Lower leg skin (tissue), 3 donors: ENCODE measurements at regions not wholly inside any gene's neighbourhood (a gene's known extent, or its start where the extent isn't known, plus 50 kb on each side); places are given as distances from the start of the nearest gene placed in this dataset.

Experiments
- CTCF ChIP-seq, 3 donors: fragments of 450-650 bp; IDR thresholded peaks; one replicate each; pipeline ENCODE4 v1.5.1; 2016; ENCODE audit warnings: antibody characterized with exemption in 3 of 3, mild to moderate bottlenecking in 3 of 3, moderate library complexity in 2 of 3
- POLR2A ChIP-seq, 2 donors: fragments of 450-650 bp; IDR thresholded peaks; one replicate each; pipeline ENCODE4 v1.6.1; 2016 to 2017; ENCODE audit warnings: antibody characterized with exemption in 2 of 2, mild to moderate bottlenecking in 1 of 2, moderate library complexity in 1 of 2

DNA sequence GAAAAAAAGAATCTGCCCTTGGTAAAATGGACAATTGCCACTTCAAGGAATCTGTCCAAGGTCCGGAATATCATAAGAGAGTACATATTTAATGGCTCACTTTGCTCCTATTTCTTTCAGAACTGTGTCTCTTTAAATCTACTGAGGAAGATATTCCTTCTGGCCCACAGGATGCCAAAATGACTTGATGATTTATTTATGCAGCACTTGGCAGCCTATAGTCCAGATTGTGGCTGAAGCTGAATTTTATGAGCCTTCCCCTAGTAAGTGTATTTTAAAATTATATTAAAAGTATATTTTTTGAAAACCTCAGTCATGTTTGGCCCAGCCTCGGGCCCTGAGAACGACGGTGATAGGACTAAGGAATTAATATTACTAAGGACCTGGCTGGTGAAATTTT lies 465.1 kb upstream of the HNRNPA3 start:
- TF ChIP-seq CTCF (IDR thresholded peaks at IDR 0.05) = no peak
- no peak for TF ChIP-seq POLR2A (IDR thresholded peaks at IDR 0.05)
